GM12874 (cell line): ENCODE measurements at regions not wholly inside any gene's neighbourhood (a gene's known extent, or its start where the extent isn't known, plus 50 kb on each side); places are given as distances from the start of the nearest gene placed in this dataset.

ENCODE experiments used
- CTCF ChIP-seq: IDR thresholded peaks from 2 replicates; pipeline ENCODE4 v1.5.1; 2011; ENCODE audit warnings: low read depth, mild to moderate bottlenecking, control low read depth, low read length, moderate library complexity; ENCODE audit not compliant: insufficient read depth

GRCh38 chr5:54897001-54897400 is 88.4 kb downstream of the ESM1 start:
- TF ChIP-seq CTCF, result no peak

GRCh38 chr5:54895816-54896341 is 89.5 kb downstream of the ESM1 start:
- TF ChIP-seq CTCF, result no peak

- no peak for TF ChIP-seq CTCF
These were observed 90.2 kb downstream of the ESM1 start for GRCh38 chr5:54894957-54895815.

GRCh38 chr5:54889826-54890225 is 95.6 kb downstream of the ESM1 start:
- TF ChIP-seq CTCF, result no peak

- TF ChIP-seq CTCF, result no peak
These were observed 97.7 kb downstream of the ESM1 start for GRCh38 chr5:54887663-54888062.

GRCh38 chr5:54886866-54887265 is 98.5 kb downstream of the ESM1 start:
- TF ChIP-seq CTCF, result no peak

GRCh38 chr5:54885636-54886035 is 99.8 kb downstream of the ESM1 start:
- TF ChIP-seq CTCF, result no peak
